GM12875 (cell line): ENCODE measurements at regions not wholly inside any gene's neighbourhood (a gene's known extent, or its start where the extent isn't known, plus 50 kb on each side); places are given as distances from the start of the nearest gene placed in this dataset.

Experiments
- H3K4me3 ChIP-seq: one replicate; pipeline ENCODE4 v1.5.1; 2011; ENCODE audit warnings: low read depth, low read length, control low read depth
- CTCF ChIP-seq: IDR thresholded peaks from 2 replicates; pipeline ENCODE4 v1.5.1; 2011; ENCODE audit warnings: low read depth, mild to moderate bottlenecking, control low read depth, inconsistent platforms, low read length, moderate library complexity, borderline replicate concordance; ENCODE audit not compliant: insufficient read depth

GRCh38 chr9:103139891-103140290, 144.8 kb downstream of the CYLC2 start:
- no peak overlapping the region for H3K4me3 ChIP-seq
- TF ChIP-seq CTCF: no peak

DNA sequence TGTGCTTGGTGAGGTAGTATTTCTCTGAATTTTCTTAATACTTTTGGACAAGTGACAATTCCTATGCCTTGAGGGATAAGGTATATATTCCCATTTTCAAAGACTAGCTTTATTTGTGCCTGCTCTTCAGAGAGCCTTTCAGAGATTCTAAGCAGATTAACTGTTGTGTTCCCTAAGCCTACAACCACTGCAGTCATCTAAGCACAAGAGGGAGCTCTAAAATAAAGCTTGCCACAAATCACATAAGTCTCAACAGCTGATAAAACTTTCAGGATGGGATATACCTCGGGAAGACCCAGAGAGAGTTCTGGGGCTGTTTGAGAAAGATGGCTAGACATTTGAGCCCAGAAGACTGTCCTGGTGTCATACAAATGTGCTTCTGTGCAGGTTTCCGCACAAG, 157.3 kb downstream of the CYLC2 start:
- no peak overlapping the region for H3K4me3 ChIP-seq
- no peak for TF ChIP-seq CTCF

DNA sequence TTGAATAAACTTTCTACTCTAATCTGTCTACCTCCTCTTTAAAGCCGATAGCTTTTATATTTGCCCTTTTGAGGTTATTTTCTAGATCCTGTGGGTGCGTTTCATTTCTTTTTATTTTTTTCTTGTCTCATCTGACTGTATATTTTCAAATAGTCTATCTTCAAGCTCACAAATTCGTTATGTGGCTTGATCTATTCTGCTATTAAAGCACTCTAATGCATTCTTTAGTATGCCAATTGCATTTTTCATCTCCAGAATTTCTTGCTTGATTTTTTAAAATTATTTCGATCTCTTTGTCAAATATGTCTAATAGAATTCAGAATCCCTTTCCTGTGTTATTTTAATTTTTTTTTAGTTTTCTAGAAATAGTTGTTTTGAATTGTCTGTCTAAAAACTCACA, 172.4 kb downstream of the CYLC2 start:
- no peak for TF ChIP-seq CTCF
- no peak overlapping the region for H3K4me3 ChIP-seq

DNA sequence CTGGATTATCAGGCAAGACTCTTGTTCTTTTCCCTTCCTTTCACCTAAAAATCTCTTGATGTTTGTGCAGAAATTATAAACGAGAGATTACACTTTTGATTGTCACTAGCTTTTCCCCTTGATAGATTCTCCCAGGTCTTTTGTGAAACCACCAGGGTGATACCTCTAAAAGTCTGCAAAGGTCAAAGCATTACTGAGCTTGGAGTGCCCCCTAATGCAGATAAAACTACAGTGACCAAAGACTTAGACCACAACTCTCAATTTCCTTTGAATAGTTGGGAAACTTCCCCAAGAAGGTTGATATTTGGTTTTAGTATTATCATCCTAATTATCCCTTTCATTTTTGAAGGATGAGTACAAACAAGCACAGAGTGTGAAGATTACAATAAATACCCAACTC, 173.1 kb downstream of the CYLC2 start:
- TF ChIP-seq CTCF: no peak
- no peak overlapping the region for H3K4me3 ChIP-seq

DNA sequence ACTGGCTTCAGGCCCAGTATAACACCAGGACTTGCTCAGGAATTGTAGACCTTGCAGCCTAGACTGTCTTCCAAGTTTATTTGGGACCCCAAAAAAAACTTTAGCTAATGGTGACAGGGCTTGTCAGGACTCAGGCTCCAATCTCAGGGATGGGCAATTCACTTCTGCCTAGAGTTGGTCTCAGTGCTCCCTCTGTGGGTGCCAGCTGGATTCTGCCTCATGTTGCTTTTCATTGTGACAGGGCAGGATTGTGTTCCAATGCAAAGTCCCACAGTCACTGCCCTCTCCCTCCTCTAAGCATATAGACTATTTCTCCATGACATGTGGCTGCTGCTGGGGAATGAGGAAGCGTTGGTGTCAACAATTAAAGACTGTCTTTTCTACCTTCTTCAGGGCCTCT, 174.7 kb downstream of the CYLC2 start:
- TF ChIP-seq CTCF: no peak
- no peak overlapping the region for H3K4me3 ChIP-seq

DNA sequence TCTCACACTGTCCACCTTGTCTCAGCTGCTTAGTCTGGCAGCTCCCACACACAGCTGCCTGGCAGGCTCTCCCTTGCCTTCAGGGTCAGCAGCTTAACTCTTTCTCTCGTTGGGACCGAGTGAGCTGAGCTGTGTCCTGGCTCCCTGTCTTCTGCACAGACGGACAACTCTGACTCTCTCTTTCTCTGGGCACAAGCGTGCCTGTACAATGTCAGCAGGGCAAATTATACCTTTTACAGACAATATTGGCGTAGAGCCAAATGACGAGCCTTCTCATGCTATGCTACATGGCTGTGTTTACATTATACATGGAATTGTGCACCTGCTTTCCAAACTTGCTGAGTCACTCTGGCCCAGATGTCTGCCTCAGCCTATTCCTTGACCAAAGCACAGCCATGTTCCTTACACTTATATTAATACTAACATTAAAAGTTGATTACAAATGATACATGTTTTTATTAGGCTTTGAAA, 188.6 kb downstream of the CYLC2 start:
- no peak for TF ChIP-seq CTCF
- H3K4me3 ChIP-seq: no peak overlapping the region

- TF ChIP-seq CTCF: no peak
- H3K4me3 ChIP-seq: no peak overlapping the region
Measured at GRCh38 chr9:103186959-103187358, 191.8 kb downstream of the CYLC2 start.
